Progenitor cell of endocrine pancreas (in vitro differentiated cells): ENCODE measurements at regions not wholly inside any gene's neighbourhood (a gene's known extent, or its start where the extent isn't known, plus 50 kb on each side); places are given as distances from the start of the nearest gene placed in this dataset.
A peak's percentile ranks its signal among the peaks of the same experiment; 100 is the strongest.

Source experiments
- DNase-seq: peaks from one replicate; pipeline ENCODE4 v3.0.0; 2021; ENCODE audit warnings: low spot score; ENCODE audit not compliant: unreplicated experiment
- H3K27ac Mint-ChIP-seq: 2 replicates; pipeline ENCODE4 v1.8.0; 2021; ENCODE audit warnings: mild to moderate bottlenecking, moderate library complexity, mixed read lengths
- H3K27me3 Mint-ChIP-seq: 2 replicates; pipeline ENCODE4 v1.8.0; 2021; ENCODE audit warnings: mixed read lengths
- H3K36me3 Mint-ChIP-seq: 2 replicates; pipeline ENCODE4 v1.8.0; 2022; ENCODE audit warnings: mixed read lengths; ENCODE audit not compliant: insufficient read depth
- H3K4me1 Mint-ChIP-seq: 2 replicates; pipeline ENCODE4 v1.8.0; 2021; ENCODE audit warnings: low read depth, mixed read lengths
- H3K4me3 Mint-ChIP-seq: 2 replicates; pipeline ENCODE4 v1.8.0; 2021; ENCODE audit warnings: low read depth, mild to moderate bottlenecking, moderate library complexity, mixed read lengths
- H3K9me3 Mint-ChIP-seq: 2 replicates; pipeline ENCODE4 v1.8.0; 2021; ENCODE audit warnings: low read depth, mixed read lengths
- TF ChIP-seq, protein P1 (sequence below): fragments of 200-600 bp; sonication (generic); IDR thresholded peaks from one replicate; pipeline ENCODE4 v1.5.0; 2021; ENCODE audit warnings: antibody characterized with exemption, mild to moderate bottlenecking; ENCODE audit not compliant: unreplicated experiment

DNA sequence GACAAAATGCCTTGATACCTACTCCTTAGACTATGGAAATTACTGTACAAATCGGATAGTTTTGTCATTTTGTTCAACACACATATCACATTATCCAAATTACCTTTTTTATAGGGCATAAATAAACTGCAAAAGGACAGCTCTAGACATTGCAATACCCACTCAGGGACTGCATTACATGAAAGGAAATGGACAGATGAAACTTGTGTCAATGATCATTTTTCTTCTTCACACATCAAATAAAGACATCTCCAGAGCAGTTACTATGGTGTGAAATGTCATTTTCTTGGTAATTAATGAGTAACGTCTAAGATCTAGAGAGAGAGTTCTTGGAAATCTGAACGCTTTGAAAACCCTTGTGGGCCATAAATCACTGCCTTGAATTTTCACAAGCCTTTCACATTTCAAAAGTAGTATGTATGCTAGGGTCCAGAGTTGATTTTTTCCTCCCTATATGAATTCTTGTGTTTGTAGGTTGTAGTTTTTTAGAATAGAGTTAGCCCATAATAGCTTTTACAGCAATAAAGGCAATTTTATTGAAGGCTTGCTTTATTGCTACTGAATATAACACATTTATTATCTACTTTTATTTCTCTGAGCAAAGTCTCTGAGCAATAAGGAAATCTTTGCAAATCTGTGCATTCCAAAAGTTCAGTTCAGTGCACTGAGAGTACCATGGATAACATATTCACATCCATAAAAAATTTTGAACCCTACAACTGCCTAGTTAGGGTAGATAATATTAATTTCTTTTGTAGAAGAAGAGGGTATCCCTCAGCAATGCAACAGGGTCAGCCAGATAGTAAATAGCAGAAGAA is 358.0 kb upstream of the PCSK5 start:
- Mint-ChIP-seq H3K4me3 (no peak overlapping the region), H3K27me3 (peaks cover 3% of the 10 kb centered on the region), H3K27ac (no peak overlapping the region), H3K4me1 (no peaks in the 10 kb centered on the region), H3K9me3 (peaks cover 9% of the 10 kb centered on the region), H3K36me3 (no peaks in the 10 kb centered on the region)
- TF ChIP-seq, protein P1, sequence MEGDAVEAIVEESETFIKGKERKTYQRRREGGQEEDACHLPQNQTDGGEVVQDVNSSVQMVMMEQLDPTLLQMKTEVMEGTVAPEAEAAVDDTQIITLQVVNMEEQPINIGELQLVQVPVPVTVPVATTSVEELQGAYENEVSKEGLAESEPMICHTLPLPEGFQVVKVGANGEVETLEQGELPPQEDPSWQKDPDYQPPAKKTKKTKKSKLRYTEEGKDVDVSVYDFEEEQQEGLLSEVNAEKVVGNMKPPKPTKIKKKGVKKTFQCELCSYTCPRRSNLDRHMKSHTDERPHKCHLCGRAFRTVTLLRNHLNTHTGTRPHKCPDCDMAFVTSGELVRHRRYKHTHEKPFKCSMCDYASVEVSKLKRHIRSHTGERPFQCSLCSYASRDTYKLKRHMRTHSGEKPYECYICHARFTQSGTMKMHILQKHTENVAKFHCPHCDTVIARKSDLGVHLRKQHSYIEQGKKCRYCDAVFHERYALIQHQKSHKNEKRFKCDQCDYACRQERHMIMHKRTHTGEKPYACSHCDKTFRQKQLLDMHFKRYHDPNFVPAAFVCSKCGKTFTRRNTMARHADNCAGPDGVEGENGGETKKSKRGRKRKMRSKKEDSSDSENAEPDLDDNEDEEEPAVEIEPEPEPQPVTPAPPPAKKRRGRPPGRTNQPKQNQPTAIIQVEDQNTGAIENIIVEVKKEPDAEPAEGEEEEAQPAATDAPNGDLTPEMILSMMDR, result no peak
- no peak for DNase-seq

DNA sequence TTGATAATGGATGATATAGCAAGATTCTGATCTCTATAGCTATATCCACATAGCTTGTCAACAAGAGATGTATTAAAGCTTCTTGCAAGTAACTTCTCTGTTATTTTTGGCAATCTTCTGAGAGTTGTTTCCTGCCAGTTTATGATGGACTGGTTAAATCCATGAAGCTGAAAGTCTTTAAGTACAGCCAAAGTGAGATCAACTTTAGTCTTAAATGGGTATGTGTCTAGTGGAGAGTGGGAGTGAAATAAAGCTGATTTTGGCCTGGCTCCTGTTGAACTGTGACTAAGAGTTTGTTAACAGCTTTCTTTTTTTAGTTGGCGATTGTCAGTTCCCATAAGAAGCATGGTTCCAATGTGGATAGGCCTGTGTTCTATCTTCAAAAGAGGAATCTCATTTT is 350.9 kb upstream of the PCSK5 start:
- H3K27me3 Mint-ChIP-seq, result no peaks in the 10 kb centered on the region
- TF ChIP-seq, protein P1, result no peak
- peaks cover 9% of the 10 kb centered on the region for H3K9me3 Mint-ChIP-seq

DNA sequence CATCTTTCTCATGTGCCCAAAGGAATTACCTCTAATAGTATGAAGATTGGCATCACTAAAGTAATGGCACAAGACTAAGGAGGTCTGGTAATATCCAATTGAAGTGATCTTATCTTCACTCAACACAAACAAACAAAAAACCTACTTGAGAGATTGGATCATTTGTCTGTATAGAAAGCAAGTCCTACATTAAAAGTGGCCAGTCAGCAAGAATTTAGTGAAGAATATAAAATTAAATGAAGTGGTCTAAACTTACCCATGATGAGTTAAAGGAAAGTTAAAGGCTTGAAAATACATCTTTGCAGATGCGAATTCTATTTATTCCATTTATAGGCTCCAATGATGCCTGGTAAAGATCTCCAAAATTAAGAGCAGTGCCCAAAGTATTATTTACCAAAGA is 350.3 kb upstream of the PCSK5 start:
- Mint-ChIP-seq H3K36me3 (no peaks in the 10 kb centered on the region), H3K27me3 (no peaks in the 10 kb centered on the region), H3K4me3 (no peak overlapping the region), H3K9me3 (peaks cover 9% of the 10 kb centered on the region), H3K4me1 (peaks cover 16% of the 10 kb centered on the region), H3K27ac (no peak overlapping the region)
- TF ChIP-seq, protein P1, result no peak
- no peak for DNase-seq

More for the DNA sequence above, 350.9 kb upstream of the PCSK5 start:
- no peak overlapping the region for H3K4me3 Mint-ChIP-seq
- H3K36me3 Mint-ChIP-seq, result no peaks in the 10 kb centered on the region
- no peak for DNase-seq
- no peak overlapping the region for H3K27ac Mint-ChIP-seq
- peaks cover 10% of the 10 kb centered on the region for H3K4me1 Mint-ChIP-seq

DNA sequence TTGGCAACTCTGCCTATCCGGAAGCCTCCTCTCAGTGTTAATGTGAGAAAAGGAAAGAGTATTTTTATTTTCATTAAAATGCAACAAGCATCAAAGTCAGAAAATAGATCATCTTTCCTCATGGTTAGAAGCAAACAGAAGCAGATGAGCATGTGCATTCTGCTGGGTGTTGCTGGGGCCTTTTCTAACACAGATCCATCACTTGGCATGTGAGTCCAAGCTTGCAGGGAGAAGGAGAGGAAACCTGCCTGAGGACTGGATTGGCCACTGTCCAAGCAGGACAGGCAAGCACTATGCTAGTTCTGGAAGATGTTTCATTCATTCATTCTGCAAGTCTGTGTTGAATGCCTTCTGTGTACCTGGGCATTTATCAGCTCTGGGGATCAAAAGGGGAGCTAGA is 348.7 kb upstream of the PCSK5 start:
- H3K4me1 Mint-ChIP-seq, result peaks cover 17% of the 10 kb centered on the region
- H3K36me3 Mint-ChIP-seq, result no peaks in the 10 kb centered on the region
- H3K4me3 Mint-ChIP-seq, result no peak overlapping the region
- peaks cover 1% of the 10 kb centered on the region for H3K9me3 Mint-ChIP-seq
- DNase-seq, result no peak
- H3K27me3 Mint-ChIP-seq, result no peaks in the 10 kb centered on the region
- TF ChIP-seq, protein P1, result no peak
- peak overlapping the region; percentile 49 for H3K27ac Mint-ChIP-seq

DNA sequence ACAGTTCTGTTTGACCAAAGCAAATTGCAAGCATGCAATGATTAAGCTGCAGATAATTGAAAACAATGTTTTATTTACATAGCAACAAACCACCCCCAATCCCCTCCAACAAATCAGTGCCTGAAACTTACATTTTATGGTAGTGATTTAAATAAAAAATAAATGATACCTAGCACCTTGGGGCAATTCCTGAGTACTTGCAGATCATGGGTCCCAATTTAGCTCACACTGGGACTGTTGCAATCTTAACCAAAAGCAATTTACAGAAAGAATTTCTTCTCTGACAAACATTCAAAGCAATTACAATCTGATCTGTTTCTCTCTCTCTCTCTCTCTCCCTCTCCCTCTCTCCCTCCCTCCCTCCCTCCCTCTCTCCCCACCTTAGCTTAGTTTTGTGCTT is 345.7 kb upstream of the PCSK5 start:
- Mint-ChIP-seq H3K27me3 (no peaks in the 10 kb centered on the region), H3K4me1 (peaks cover 17% of the 10 kb centered on the region), H3K9me3 (peaks cover 5% of the 10 kb centered on the region), H3K36me3 (no peaks in the 10 kb centered on the region), H3K27ac (no peak overlapping the region), H3K4me3 (no peak overlapping the region)
- DNase-seq, result no peak
- TF ChIP-seq, protein P1, result no peak
